Transverse colon (tissue), 4 donors: ENCODE measurements at regions not wholly inside any gene's neighbourhood (a gene's known extent, or its start where the extent isn't known, plus 50 kb on each side); places are given as distances from the start of the nearest gene placed in this dataset.

Experiments
- DNase-seq: peaks from one replicate; pipeline ENCODE4 v3.0.0-alpha.2; 2019
- H3K27ac ChIP-seq, 4 donors: fragments of 200-600 bp; sonication (generic); 2 replicates each; pipeline ENCODE4 v1.5.1; 2016 to 2018; ENCODE audit warnings: inconsistent platforms in 4 of 4
- H3K27me3 ChIP-seq: fragments of 200-600 bp; sonication (generic); 2 replicates; pipeline ENCODE4 v1.5.1; 2017; ENCODE audit warnings: inconsistent platforms
- H3K36me3 ChIP-seq, 4 donors: fragments of 200-600 bp; sonication (generic); 2 replicates each; pipeline ENCODE4 v1.5.1; 2017 to 2019; ENCODE audit warnings: inconsistent platforms in 4 of 4
- H3K4me1 ChIP-seq, 4 donors: fragments of 200-600 bp; sonication (generic); 2 replicates each; pipeline ENCODE4 v1.5.1; 2017 to 2020; ENCODE audit warnings: inconsistent platforms in 4 of 4
- H3K4me3 ChIP-seq, 4 donors: fragments of 200-600 bp; sonication (generic); 1 replicate in 1 of 4; 2 replicates in 3 of 4; pipeline versions ENCODE4 v1.5.1 to v1.6.1; 2017 to 2019; ENCODE audit warnings: inconsistent platforms in 4 of 4
- H3K9me3 ChIP-seq, 2 donors: fragments of 200-600 bp; sonication (generic); 2 replicates each; pipeline ENCODE4 v1.5.1; 2017 to 2019; ENCODE audit warnings: inconsistent platforms in 2 of 2
- EP300 ChIP-seq: sonication (generic); formaldehyde crosslinking; IDR thresholded peaks from one replicate; pipeline ENCODE4 v1.6.1; 2017; ENCODE audit warnings: antibody characterized with exemption, low read depth
- POLR2A ChIP-seq: fragments of 450-650 bp; IDR thresholded peaks from one replicate; pipeline ENCODE4 v1.6.1; 2016; ENCODE audit warnings: antibody characterized with exemption, mild to moderate bottlenecking, moderate library complexity
- POLR2AphosphoS5 ChIP-seq, 3 donors: sonication (generic); formaldehyde crosslinking; IDR thresholded peaks; one replicate each; pipeline ENCODE4 v1.6.1; 2016; ENCODE audit warnings: antibody characterized with exemption in 3 of 3
- WGBS, 2 donors: methylation state at CpG; one replicate each; pipeline ENCODE4 v1.1.5; 2018; ENCODE audit warnings: low coverage in 1 of 2; 5-methylcytosine and 5-hydroxymethylcytosine counted together
- in situ Hi-C, 4 donors: fragments of 200-750 bp; cut with MboI; loops; one replicate each; pipeline versions ENCODE4 v1.15.0 to v1.15.1; 2017; ENCODE audit warnings: low sequenced_read_pairs in 3 of 4, low pct_ligation_motif_present in 1 of 4, low pct_unique_long_range_greater_than_20kb in 1 of 4
- intact Hi-C: fragments of 100-400 bp; cut with DNase I; formaldehyde crosslinking; loops from one replicate; pipeline ENCODE4 v1.15.1; 2023; ENCODE audit warnings: low total_unique reads
- TF ChIP-seq, protein P1 (sequence below), 5 experiments: fragments of 200-600 bp in 3 of 5; fragments of 450-650 bp in 2 of 5; sonication (generic) in 3 of 5; IDR thresholded peaks; 1 replicate in 2 of 5; 2 replicates in 3 of 5; pipeline ENCODE4 v1.5.1; 2016 to 2017; ENCODE audit warnings: antibody characterized with exemption in 5 of 5, inconsistent platforms in 3 of 5, mild to moderate bottlenecking in 2 of 5, moderate library complexity in 1 of 5

DNA sequence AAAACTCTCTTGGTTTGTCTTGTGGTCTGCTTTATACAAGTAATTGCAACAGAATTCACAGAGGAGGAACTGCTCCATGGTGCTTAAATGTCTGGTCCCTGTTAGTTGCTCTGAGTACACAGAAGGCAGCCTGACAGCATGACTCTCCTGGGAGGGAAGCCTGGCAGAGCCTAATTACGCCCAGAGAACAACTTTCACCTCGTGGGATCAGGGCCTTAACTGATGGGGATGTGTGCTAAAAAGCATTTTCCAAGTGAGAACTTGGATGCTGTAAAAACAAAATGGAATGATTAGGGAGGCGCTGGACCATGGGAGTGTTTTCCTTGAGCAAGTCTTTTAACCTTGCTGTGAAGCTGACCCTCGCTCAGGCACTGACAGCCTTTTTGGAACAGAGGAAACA, 154.0 kb upstream of the TENM4 start:
- TF ChIP-seq, protein P1, sequence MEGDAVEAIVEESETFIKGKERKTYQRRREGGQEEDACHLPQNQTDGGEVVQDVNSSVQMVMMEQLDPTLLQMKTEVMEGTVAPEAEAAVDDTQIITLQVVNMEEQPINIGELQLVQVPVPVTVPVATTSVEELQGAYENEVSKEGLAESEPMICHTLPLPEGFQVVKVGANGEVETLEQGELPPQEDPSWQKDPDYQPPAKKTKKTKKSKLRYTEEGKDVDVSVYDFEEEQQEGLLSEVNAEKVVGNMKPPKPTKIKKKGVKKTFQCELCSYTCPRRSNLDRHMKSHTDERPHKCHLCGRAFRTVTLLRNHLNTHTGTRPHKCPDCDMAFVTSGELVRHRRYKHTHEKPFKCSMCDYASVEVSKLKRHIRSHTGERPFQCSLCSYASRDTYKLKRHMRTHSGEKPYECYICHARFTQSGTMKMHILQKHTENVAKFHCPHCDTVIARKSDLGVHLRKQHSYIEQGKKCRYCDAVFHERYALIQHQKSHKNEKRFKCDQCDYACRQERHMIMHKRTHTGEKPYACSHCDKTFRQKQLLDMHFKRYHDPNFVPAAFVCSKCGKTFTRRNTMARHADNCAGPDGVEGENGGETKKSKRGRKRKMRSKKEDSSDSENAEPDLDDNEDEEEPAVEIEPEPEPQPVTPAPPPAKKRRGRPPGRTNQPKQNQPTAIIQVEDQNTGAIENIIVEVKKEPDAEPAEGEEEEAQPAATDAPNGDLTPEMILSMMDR (IDR thresholded peaks at IDR 0.05), result no peak
- no peak for TF ChIP-seq POLR2AphosphoS5 (IDR thresholded peaks at IDR 0.05)
- TF ChIP-seq EP300, result no peak
- TF ChIP-seq POLR2A, result no peak
- no peaks in the 10 kb centered on the region for H3K36me3 ChIP-seq
- no peaks in the 10 kb centered on the region for H3K27me3 ChIP-seq
- no peaks in the 10 kb centered on the region for H3K4me1 ChIP-seq
- intact Hi-C loops, result no loop called here
- no peak for DNase-seq
- H3K9me3 ChIP-seq, result no peaks in the 10 kb centered on the region
- no peak overlapping the region for H3K27ac ChIP-seq
- no peak overlapping the region for H3K4me3 ChIP-seq
- WGBS, 2 donors, result 38 to 44% methylated on average over 3 to 4 of the region's 4 CpGs
- in situ Hi-C loops, result no loop called here

DNA sequence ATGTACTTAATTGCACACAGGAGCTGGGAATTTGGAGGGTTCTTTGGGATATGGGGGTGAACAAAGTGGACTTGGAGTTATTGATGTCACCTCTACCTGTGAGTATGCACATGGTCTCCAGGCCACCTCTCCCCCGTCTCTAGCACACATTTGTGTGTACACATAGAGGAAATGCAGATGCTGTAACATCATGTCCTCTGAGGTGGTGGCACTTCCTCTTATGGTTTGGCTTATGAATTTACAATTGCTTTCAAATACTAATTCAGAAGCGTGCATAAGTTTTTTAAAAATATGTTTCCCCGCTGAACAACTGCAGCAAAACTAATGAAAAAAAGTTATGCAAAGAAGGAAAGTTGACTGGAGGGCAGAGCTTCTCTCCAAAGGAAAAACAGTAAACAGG, 152.0 kb upstream of the TENM4 start:
- DNase-seq, result no peak
- H3K4me3 ChIP-seq, result no peak overlapping the region
- no peaks in the 10 kb centered on the region for H3K36me3 ChIP-seq
- no peaks in the 10 kb centered on the region for H3K9me3 ChIP-seq
- 47% methylated on average over 3 of the region's 3 CpGs; no CpG with 5 or more reads in 1 of the 2 donors for WGBS, 2 donors
- H3K4me1 ChIP-seq, result no peaks in the 10 kb centered on the region
- H3K27ac ChIP-seq, result no peak overlapping the region
- in situ Hi-C loops, result no loop called here
- intact Hi-C loops, result no loop called here
- TF ChIP-seq, protein P1 (IDR thresholded peaks at IDR 0.05), result no peak
- no peak for TF ChIP-seq EP300
- TF ChIP-seq POLR2AphosphoS5 (IDR thresholded peaks at IDR 0.05), result no peak
- TF ChIP-seq POLR2A, result no peak
- no peaks in the 10 kb centered on the region for H3K27me3 ChIP-seq

DNA sequence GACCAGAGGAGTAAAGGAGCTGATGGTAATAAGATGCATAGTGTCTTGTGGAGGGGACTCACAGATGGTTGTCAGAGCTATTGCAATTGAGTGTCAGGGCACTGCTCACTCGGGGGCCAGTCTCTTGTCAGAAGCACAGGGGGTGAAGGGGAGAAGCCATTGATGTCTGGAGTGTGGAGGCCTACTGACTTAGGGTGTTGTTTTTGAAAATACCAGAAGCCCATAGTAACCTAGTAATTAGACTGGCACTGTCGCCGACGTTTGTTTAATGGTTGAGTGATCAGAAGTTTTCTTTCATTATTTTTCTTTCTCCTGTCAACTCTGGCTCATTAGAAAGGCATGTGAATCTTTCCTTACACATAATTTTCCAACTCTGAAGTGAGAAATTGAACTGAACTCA, 151.6 kb upstream of the TENM4 start:
- intact Hi-C loops (no loop called here), in situ Hi-C loops (no loop called here)
- TF ChIP-seq POLR2AphosphoS5 (IDR thresholded peaks at IDR 0.05), result no peak
- no peak for TF ChIP-seq EP300
- TF ChIP-seq, protein P1 (IDR thresholded peaks at IDR 0.05), result no peak
- no peak for TF ChIP-seq POLR2A
- 58% methylated on average over 4 of the region's 4 CpGs for WGBS, 2 donors
- H3K27ac ChIP-seq, result no peak overlapping the region
- H3K36me3 ChIP-seq, result no peaks in the 10 kb centered on the region
- H3K4me3 ChIP-seq, result no peak overlapping the region
- no peaks in the 10 kb centered on the region for H3K27me3 ChIP-seq
- H3K9me3 ChIP-seq, result no peaks in the 10 kb centered on the region
- DNase-seq, result no peak
- H3K4me1 ChIP-seq, result no peaks in the 10 kb centered on the region

DNA sequence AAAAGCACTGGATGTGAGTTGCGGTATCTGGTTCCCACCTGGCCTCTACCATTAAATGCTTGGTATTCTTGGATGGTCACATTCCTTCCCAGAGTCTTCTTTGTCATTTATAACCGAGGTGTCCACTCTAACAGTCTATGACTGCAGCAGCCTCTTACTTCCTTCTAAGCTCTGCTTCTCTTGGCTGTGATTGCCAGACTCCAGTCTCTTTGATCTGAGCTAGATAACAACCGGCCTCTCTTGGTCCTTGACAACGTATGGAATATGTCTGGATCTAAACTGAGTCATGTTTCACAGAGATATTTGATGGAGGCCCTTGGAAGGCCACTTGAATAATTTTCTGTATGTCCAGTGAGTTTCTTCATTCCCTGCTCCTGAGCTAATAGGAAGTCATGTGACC, 141.6 kb upstream of the TENM4 start:
- Histone ChIP-seq H3K9me3 (no peaks in the 10 kb centered on the region), H3K36me3 (no peaks in the 10 kb centered on the region), H3K4me3 (no peak overlapping the region), H3K4me1 (no peaks in the 10 kb centered on the region), H3K27me3 (no peaks in the 10 kb centered on the region), H3K27ac (no peak overlapping the region)
- DNase-seq, result no peak
- in situ Hi-C loops (no loop called here), intact Hi-C loops (no loop called here)
- TF ChIP-seq EP300 (no peak), POLR2AphosphoS5 (IDR thresholded peaks at IDR 0.05) (no peak), POLR2A (no peak)
- TF ChIP-seq, protein P1 (IDR thresholded peaks at IDR 0.05), result no peak
- WGBS, 2 donors, result 62 to 86% methylated on average over 1 to 4 of the region's 4 CpGs
